Ishikawa (cell line): ENCODE measurements at regions not wholly inside any gene's neighbourhood (a gene's known extent, or its start where the extent isn't known, plus 50 kb on each side); places are given as distances from the start of the nearest gene placed in this dataset.

Source experiments
- CEBPB ChIP-seq: IDR thresholded peaks from 2 replicates; pipeline ENCODE4 v1.6.1; 2012
- CREB1 ChIP-seq: IDR thresholded peaks from 2 replicates; pipeline ENCODE4 v1.6.1; 2012; ENCODE audit warnings: low read depth
- EGR1 ChIP-seq: IDR thresholded peaks from 2 replicates; pipeline ENCODE4 v1.6.1; 2012
- EP300 ChIP-seq: IDR thresholded peaks from 2 replicates; pipeline ENCODE4 v1.6.1; 2012; ENCODE audit warnings: borderline replicate concordance
- FOXM1 ChIP-seq: IDR thresholded peaks from 2 replicates; pipeline ENCODE4 v1.6.1; 2012; ENCODE audit warnings: low read depth, borderline replicate concordance
- NFIC ChIP-seq: IDR thresholded peaks from 2 replicates; pipeline ENCODE4 v1.6.1; 2012
- RAD21 ChIP-seq: IDR thresholded peaks from 2 replicates; pipeline ENCODE4 v1.6.1; 2012; ENCODE audit warnings: low read depth
- REST ChIP-seq: IDR thresholded peaks from 2 replicates; pipeline ENCODE4 v1.6.1; 2012; ENCODE audit warnings: low read depth, mild to moderate bottlenecking
- TAF1 ChIP-seq: IDR thresholded peaks from 2 replicates; pipeline ENCODE4 v1.6.1; 2012; ENCODE audit warnings: low read depth, mild to moderate bottlenecking
- TCF12 ChIP-seq: IDR thresholded peaks from 2 replicates; pipeline ENCODE4 v1.6.1; 2012; ENCODE audit warnings: low read depth
- TEAD4 ChIP-seq: IDR thresholded peaks from 2 replicates; pipeline ENCODE4 v1.6.1; 2012
- USF1 ChIP-seq: IDR thresholded peaks from 2 replicates; pipeline ENCODE4 v1.6.1; 2012
- YY1 ChIP-seq: IDR thresholded peaks from 2 replicates; pipeline ENCODE4 v1.6.1; 2012; ENCODE audit warnings: low read depth
- ZBTB7A ChIP-seq: IDR thresholded peaks from 2 replicates; pipeline ENCODE4 v1.6.1; 2012; ENCODE audit warnings: low read depth
- TF ChIP-seq, protein P1 (sequence below): IDR thresholded peaks from 2 replicates; pipeline ENCODE4 v1.6.1; 2012

- no peak for TF ChIP-seq YY1
- no peak for TF ChIP-seq TEAD4
- no peak for TF ChIP-seq RAD21
- no peak for TF ChIP-seq EP300
- no peak for TF ChIP-seq NFIC
- no peak for TF ChIP-seq TAF1
- no peak for TF ChIP-seq USF1
- no peak for TF ChIP-seq TCF12
- TF ChIP-seq, protein P1, sequence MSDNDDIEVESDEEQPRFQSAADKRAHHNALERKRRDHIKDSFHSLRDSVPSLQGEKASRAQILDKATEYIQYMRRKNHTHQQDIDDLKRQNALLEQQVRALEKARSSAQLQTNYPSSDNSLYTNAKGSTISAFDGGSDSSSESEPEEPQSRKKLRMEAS, result no peak
- no peak for TF ChIP-seq EGR1
- no peak for TF ChIP-seq REST
- no peak for TF ChIP-seq FOXM1
- no peak for TF ChIP-seq CREB1
Observed at GRCh38 chr16:35557731-35558130, 2098.3 kb downstream of the TP53TG3F start.

DNA sequence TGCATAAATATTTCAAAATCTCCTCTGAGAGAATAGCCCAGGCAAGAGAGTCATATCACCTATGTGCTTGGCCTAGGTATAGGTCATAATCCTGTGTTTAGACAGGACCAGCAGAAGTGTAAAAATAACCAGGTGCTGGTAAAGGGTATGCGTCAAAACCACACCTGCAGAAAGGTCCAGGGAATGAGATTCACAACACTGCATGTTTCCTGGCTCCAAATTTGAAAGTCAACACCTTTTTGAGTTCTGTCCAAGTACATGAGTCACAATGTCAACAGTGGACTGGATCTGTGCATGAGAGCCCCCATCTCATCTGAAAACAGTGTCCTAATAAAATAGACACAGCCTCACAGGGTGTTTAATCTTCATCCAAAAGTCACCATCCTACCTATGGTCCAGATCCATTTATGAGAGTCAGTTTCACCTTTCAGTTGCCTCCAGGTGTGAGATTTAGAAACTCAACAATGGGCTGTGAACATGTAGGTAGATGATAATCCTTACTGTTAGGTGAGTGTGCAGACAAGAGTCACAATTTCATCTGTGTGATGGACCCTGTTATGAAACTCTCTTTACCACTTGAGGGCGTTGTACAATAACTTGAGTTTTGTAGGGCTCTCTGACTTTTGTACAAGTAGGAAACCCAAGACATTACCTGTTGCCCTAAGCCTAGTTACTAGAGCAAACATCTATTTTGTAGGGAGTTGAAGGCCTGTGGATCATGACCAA is 2100.7 kb downstream of the TP53TG3F start:
- TF ChIP-seq NFIC, result peak; percentile 67
- TF ChIP-seq FOXM1, result peak; percentile 33; the same call in 1 of the 2 replicates
- peak; percentile 55 for TF ChIP-seq RAD21
- TF ChIP-seq, protein P1, result no peak
- TF ChIP-seq EP300, result no peak

GRCh38 chr16:35560637-35560984 is 2101.2 kb downstream of the TP53TG3F start:
- TF ChIP-seq EP300 (no peak), ZBTB7A (no peak), FOXM1 (no peak), TEAD4 (no peak), CEBPB (no peak), EGR1 (no peak), TCF12 (no peak), YY1 (no peak), USF1 (no peak), TAF1 (no peak), NFIC (no peak), CREB1 (no peak)
- TF ChIP-seq, protein P1, result no peak

DNA sequence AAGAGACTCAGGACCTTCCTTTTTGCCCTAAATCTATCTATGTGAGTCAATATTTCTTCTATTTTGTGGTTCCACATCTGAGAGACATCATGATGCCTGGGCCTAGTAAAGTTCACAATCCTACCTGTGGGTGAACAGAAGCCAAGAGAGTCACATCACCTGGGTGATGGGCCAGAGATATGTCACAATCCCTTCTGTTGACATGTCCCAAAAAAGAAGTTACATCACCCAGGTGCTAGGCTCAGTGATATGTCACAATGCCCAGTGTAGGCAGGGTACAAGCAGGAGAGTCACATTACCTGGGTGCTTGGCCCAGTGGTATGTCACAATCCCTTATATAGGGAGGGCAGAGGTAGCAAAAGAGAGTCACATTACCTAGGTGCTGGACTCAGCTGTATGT is 2101.9 kb downstream of the TP53TG3F start:
- TF ChIP-seq TCF12 (no peak), TEAD4 (no peak), YY1 (no peak), USF1 (no peak), REST (no peak), EP300 (no peak), FOXM1 (no peak), EGR1 (no peak)
- TF ChIP-seq, protein P1, result no peak

DNA sequence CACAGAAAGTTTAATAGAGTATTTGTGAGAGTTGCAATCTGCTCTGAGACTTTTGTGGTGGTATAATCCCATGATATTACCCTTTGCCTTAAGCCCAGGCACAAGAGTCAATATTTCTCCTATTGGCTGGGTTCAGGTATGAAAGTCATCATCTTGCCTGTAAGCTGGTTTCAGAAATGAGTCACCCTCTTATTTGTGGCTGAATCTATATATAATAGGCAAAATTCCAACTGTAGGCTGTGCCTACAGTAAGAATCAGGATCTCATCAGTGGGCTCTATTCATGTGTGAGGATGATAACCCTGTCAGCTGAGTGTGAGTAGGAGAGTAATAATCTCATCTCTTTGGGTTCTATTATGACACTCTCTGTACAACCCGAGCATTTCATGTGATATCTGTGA is 2103.1 kb downstream of the TP53TG3F start:
- TF ChIP-seq REST (no peak), YY1 (no peak), RAD21 (no peak), FOXM1 (no peak), TEAD4 (no peak), USF1 (no peak), CREB1 (no peak), CEBPB (no peak), TAF1 (no peak), TCF12 (no peak), EGR1 (no peak), NFIC (no peak), EP300 (no peak), ZBTB7A (no peak)
- TF ChIP-seq, protein P1, result no peak
